Lung (tissue), 11 donors: ENCODE measurements at regions not wholly inside any gene's neighbourhood (a gene's known extent, or its start where the extent isn't known, plus 50 kb on each side); places are given as distances from the start of the nearest gene placed in this dataset.

Source experiments
- ATAC-seq: fragments of 200-7000 bp; cut with Tn5 transposase; one replicate; pipeline ENCODE4 v1.9.1; 2020; ENCODE audit warnings: moderate number of reproducible peaks; ENCODE audit not compliant: insufficient read depth, low FRiP score
- DNase-seq, 3 donors: peaks; one replicate each; pipeline ENCODE4 v3.0.0-alpha.2; 2013 to 2017
- H3K27ac ChIP-seq, 2 donors: one replicate each; pipeline ENCODE4 v1.5.1; 2013; ENCODE audit warnings: mild to moderate bottlenecking in 2 of 2, moderate library complexity in 2 of 2, control low read depth in 1 of 2, inconsistent platforms in 1 of 2, low read depth in 1 of 2, low read length in 1 of 2
- H3K27me3 ChIP-seq, 3 donors: one replicate each; pipeline ENCODE4 v1.5.1; 2013; ENCODE audit warnings: low read length in 2 of 3; ENCODE audit not compliant: control insufficient read depth in 3 of 3, insufficient read depth in 3 of 3
- H3K36me3 ChIP-seq, 4 donors: one replicate each; pipeline ENCODE4 v1.5.1; 2013; ENCODE audit warnings: low read length in 4 of 4, mild to moderate bottlenecking in 1 of 4, moderate library complexity in 1 of 4; ENCODE audit not compliant: control insufficient read depth in 4 of 4, insufficient read depth in 4 of 4
- H3K4me1 ChIP-seq, 5 donors: one replicate each; pipeline ENCODE4 v1.5.1; 2013; ENCODE audit warnings: low read length in 5 of 5, mild to moderate bottlenecking in 2 of 5, moderate library complexity in 1 of 5; ENCODE audit not compliant: control insufficient read depth in 5 of 5, insufficient read depth in 5 of 5
- H3K4me3 ChIP-seq: one replicate; pipeline ENCODE4 v1.5.1; 2013; ENCODE audit warnings: mild to moderate bottlenecking, control low read depth, moderate library complexity
- H3K9ac ChIP-seq, 2 donors: one replicate each; pipeline ENCODE4 v1.5.1; 2013; ENCODE audit warnings: low read length in 2 of 2, control low read depth in 1 of 2; ENCODE audit not compliant: insufficient read depth in 1 of 2
- H3K9me3 ChIP-seq, 4 donors: one replicate each; pipeline ENCODE4 v1.5.1; 2013; ENCODE audit warnings: low read length in 3 of 4, mild to moderate bottlenecking in 1 of 4, moderate library complexity in 1 of 4; ENCODE audit not compliant: control insufficient read depth in 4 of 4, insufficient read depth in 3 of 4
- CTCF ChIP-seq: IDR thresholded peaks from 2 replicates; pipeline ENCODE4 v1.5.1; 2012; ENCODE audit warnings: mild to moderate bottlenecking; ENCODE audit errors: control extremely low read depth, extremely low read depth
- whole genome bisulfite sequencing, 2 donors: extraction: QIAGEN DNeasy Blood & Tissue Kit; methylation state at CpG; one replicate each; pipeline ENCODE4 v1.1.7; 2013; 5-methylcytosine and 5-hydroxymethylcytosine counted together
- donor health status: control.
- donor health status: control.
- donor health status: Bipolar disorder and iron deficiency.
- donor health status: healthy.
- donor health status: DM: yes; HTN: yes; CAD: no.

GRCh38 chr13:47480121-47480520, 521.0 kb downstream of the SUCLA2 start:
- TF ChIP-seq CTCF = no peak
- WGBS, 2 donors = 70 to 89% methylated on average over 4 of the region's 4 CpGs

GRCh38 chr13:47478985-47479384, 522.1 kb downstream of the SUCLA2 start:
- no peak for DNase-seq
- Histone ChIP-seq H3K9ac (no peak overlapping the region), H3K27ac (no peak overlapping the region), H3K4me3 (no peak overlapping the region), H3K36me3 (no peaks in the 10 kb centered on the region), H3K27me3 (no peaks in the 10 kb centered on the region), H3K9me3 (no peaks in the 10 kb centered on the region), H3K4me1 (no peaks in the 10 kb centered on the region)
- no peak for ATAC-seq
- TF ChIP-seq CTCF = no peak

More at GRCh38 chr13:47480121-47480520, 521.0 kb downstream of the SUCLA2 start:
- Histone ChIP-seq H3K4me1 (no peaks in the 10 kb centered on the region), H3K27ac (no peak overlapping the region), H3K9ac (no peak overlapping the region), H3K9me3 (no peaks in the 10 kb centered on the region), H3K36me3 (no peaks in the 10 kb centered on the region), H3K27me3 (no peaks in the 10 kb centered on the region), H3K4me3 (no peak overlapping the region)
- peak in 2 of 3 donors; percentile 10 to 30 for DNase-seq
- no peak for ATAC-seq

GRCh38 chr13:47475441-47475948, 525.6 kb downstream of the SUCLA2 start:
- no peak for TF ChIP-seq CTCF
- Histone ChIP-seq H3K4me1 (no peaks in the 10 kb centered on the region), H3K9me3 (no peaks in the 10 kb centered on the region), H3K4me3 (no peak overlapping the region), H3K27me3 (no peaks in the 10 kb centered on the region), H3K9ac (no peak overlapping the region), H3K27ac (no peak overlapping the region), H3K36me3 (no peaks in the 10 kb centered on the region)
- no peak for ATAC-seq
- no peak for DNase-seq
- WGBS, 2 donors = 76 to 87% methylated on average over 11 of the region's 11 CpGs

- TF ChIP-seq CTCF = no peak
- H3K4me3 ChIP-seq = no peak overlapping the region
- no peaks in the 10 kb centered on the region for H3K27me3 ChIP-seq
- no peaks in the 10 kb centered on the region for H3K36me3 ChIP-seq
- no peak overlapping the region for H3K27ac ChIP-seq
- H3K9ac ChIP-seq = no peak overlapping the region
- no peak for DNase-seq
- 65 to 74% methylated on average over 8 of the region's 8 CpGs for WGBS, 2 donors
- H3K9me3 ChIP-seq = no peaks in the 10 kb centered on the region
- no peaks in the 10 kb centered on the region for H3K4me1 ChIP-seq
- ATAC-seq = no peak
Observed at GRCh38 chr13:47474839-47475238, 526.2 kb downstream of the SUCLA2 start.
